Loucy (cell line): ENCODE measurements at regions not wholly inside any gene's neighbourhood (a gene's known extent, or its start where the extent isn't known, plus 50 kb on each side); places are given as distances from the start of the nearest gene placed in this dataset.

Source experiments
- H2AFZ ChIP-seq: fragments of 200-600 bp; sonication (generic); 2 replicates; pipeline ENCODE4 v1.6.0; 2016; ENCODE audit warnings: antibody characterized with exemption, mild to moderate bottlenecking, low read length, moderate library complexity
- H3F3A ChIP-seq: fragments of 200-600 bp; 2 replicates; pipeline ENCODE4 v1.6.0; 2016; ENCODE audit warnings: antibody characterized with exemption, low read depth, mild to moderate bottlenecking
- H3K27me3 ChIP-seq: fragments of 200-600 bp; sonication (generic); 2 replicates; pipeline ENCODE4 v1.6.1; 2014; ENCODE audit warnings: low read length, mild to moderate bottlenecking; ENCODE audit not compliant: insufficient read depth, poor library complexity, severe bottlenecking
- H3K36me3 ChIP-seq: fragments of 200-600 bp; sonication (generic); 2 replicates; pipeline ENCODE4 v1.6.1; 2016; ENCODE audit warnings: low read length; ENCODE audit not compliant: insufficient read depth
- H3K4me1 ChIP-seq: fragments of 200-600 bp; sonication (generic); 2 replicates; pipeline ENCODE4 v1.5.1; 2014; ENCODE audit warnings: low read length, mild to moderate bottlenecking; ENCODE audit not compliant: insufficient read depth, poor library complexity, severe bottlenecking
- H3K4me2 ChIP-seq: fragments of 200-600 bp; sonication (generic); 2 replicates; pipeline ENCODE4 v1.6.0; 2014; ENCODE audit warnings: antibody characterized with exemption, low read length, low read depth, mild to moderate bottlenecking; ENCODE audit not compliant: poor library complexity, severe bottlenecking
- H3K4me3 ChIP-seq: fragments of 200-600 bp; sonication (generic); 2 replicates; pipeline ENCODE4 v1.5.1; 2014; ENCODE audit warnings: low read length, mild to moderate bottlenecking, mixed read lengths; ENCODE audit not compliant: poor library complexity, severe bottlenecking
- H3K79me2 ChIP-seq: fragments of 200-600 bp; sonication (generic); 2 replicates; pipeline ENCODE4 v1.6.1; 2014; ENCODE audit warnings: low read length; ENCODE audit not compliant: insufficient read depth
- H3K9ac ChIP-seq: fragments of 200-600 bp; sonication (generic); 2 replicates; pipeline ENCODE4 v1.6.0; 2014; ENCODE audit warnings: mild to moderate bottlenecking, low read depth, low read length, moderate library complexity; ENCODE audit not compliant: poor library complexity, severe bottlenecking
- H3K9me2 ChIP-seq: fragments of 200-600 bp; sonication (generic); replicated peaks from 2 replicates; pipeline ENCODE4 v1.6.1; 2016; ENCODE audit warnings: low read depth, low read length, mixed read lengths
- H3K9me3 ChIP-seq: fragments of 200-600 bp; sonication (generic); 2 replicates; pipeline ENCODE4 v1.6.1; 2014; ENCODE audit warnings: mild to moderate bottlenecking, antibody characterized with exemption, low read length, low read depth; ENCODE audit not compliant: insufficient read depth
- H4K20me1 ChIP-seq: fragments of 200-600 bp; sonication (generic); 2 replicates; pipeline ENCODE4 v1.6.0; 2014; ENCODE audit warnings: antibody characterized with exemption, low read length, mild to moderate bottlenecking; ENCODE audit not compliant: insufficient read depth, poor library complexity, severe bottlenecking
- CTCF ChIP-seq: fragments of 200-600 bp; sonication (generic); conservative IDR thresholded peaks from 2 replicates; pipeline ENCODE4 v1.5.1; 2014; ENCODE audit warnings: mild to moderate bottlenecking, antibody characterized with exemption, low read length
- EZH2phosphoT487 ChIP-seq: fragments of 200-600 bp; IDR thresholded peaks from 2 replicates; pipeline ENCODE4 v1.6.1; 2018; ENCODE audit warnings: antibody characterized with exemption, mild to moderate bottlenecking, moderate library complexity, borderline replicate concordance

DNA sequence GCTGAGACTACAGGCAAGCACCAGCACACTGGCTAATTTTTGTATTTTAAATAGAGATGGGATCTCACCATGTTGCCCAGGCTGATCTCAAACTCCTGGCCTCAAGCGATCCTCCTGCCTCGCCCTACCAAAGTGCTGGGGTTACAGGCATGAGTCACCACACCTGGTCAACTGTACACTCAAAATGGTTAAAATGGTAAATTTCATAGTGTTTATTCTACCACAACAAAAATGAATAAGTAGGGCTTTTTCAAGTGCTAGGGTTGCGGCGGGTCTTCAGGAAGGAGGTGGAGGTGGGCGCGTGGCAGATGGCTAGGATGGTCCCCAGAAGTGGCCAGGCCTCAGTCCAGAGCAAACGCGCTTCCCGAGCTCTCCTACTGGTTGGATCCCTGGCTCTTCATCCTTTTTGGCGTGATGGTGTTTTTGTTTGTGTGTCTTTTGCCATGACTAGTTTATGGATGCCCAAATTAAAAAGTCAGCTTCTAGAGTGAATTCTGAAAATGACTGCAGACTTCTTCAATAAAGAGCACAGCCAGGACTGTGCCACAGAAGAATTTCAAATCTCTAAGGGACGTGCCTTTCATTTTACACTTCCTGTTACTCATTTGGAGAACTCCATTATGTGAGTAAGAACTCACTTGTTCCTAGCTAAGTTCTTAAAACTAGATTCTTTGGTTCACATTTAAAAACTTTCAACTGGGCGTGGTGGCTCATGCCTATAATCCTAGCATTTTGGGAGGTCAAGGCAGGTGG is 73.9 kb downstream of the TMEM130 start:
- Histone ChIP-seq H3K4me1 (no peaks in the 10 kb centered on the region), H3K4me2 (no peak overlapping the region), H4K20me1 (no peaks in the 10 kb centered on the region), H3F3A (no peaks in the 10 kb centered on the region), H3K9me2 (no peaks in the 10 kb centered on the region), H3K27me3 (no peaks in the 10 kb centered on the region), H3K79me2 (no peaks in the 10 kb centered on the region), H3K36me3 (no peaks in the 10 kb centered on the region), H3K4me3 (no peak overlapping the region), H3K9me3 (no peaks in the 10 kb centered on the region), H2AFZ (no peak overlapping the region), H3K9ac (no peak overlapping the region)
- TF ChIP-seq EZH2phosphoT487: no peak
- no peak for TF ChIP-seq CTCF
